Stimulated activated CD4-positive, alpha-beta T cell treated with anti-CD3 and anti-CD28 coated beads, TNF-alpha, amount 100 ng/mL, for 24 hours (primary cell): ENCODE measurements at regions not wholly inside any gene's neighbourhood (a gene's known extent, or its start where the extent isn't known, plus 50 kb on each side); places are given as distances from the start of the nearest gene placed in this dataset.
"Not testable (repeated sequence)": the region's sequence is repeated elsewhere in the genome, so short reads cannot be mapped to it uniquely, and the experiment has no call there.

Source experiments
- DNase-seq, 3 experiments: peaks; one replicate each; pipeline ENCODE4 v3.0.0-alpha.2; 2020; ENCODE audit warnings: low read depth in 3 of 3

- DNase-seq = no peak
Measured at GRCh38 chr18:11511434-11512095, 97.8 kb upstream of the SLC35G4 start.

- DNase-seq = no peak
Measured at GRCh38 chr18:11506856-11507255, 102.5 kb upstream of the SLC35G4 start.

- DNase-seq = no peak
Measured at GRCh38 chr18:11505993-11506392, 103.4 kb upstream of the SLC35G4 start.

GRCh38 chr18:11504962-11505361 is 104.4 kb upstream of the SLC35G4 start:
- no peak for DNase-seq

GRCh38 chr18:11502368-11502767 is 107.0 kb upstream of the SLC35G4 start:
- DNase-seq = no peak

- DNase-seq = no peak
Measured at GRCh38 chr18:11501352-11501751, 108.0 kb upstream of the SLC35G4 start.

GRCh38 chr18:11500153-11501122 is 109.0 kb upstream of the SLC35G4 start:
- DNase-seq = no peak

GRCh38 chr18:11498821-11499220 is 110.6 kb upstream of the SLC35G4 start:
- no peak for DNase-seq

- DNase-seq = no peak
Measured at GRCh38 chr18:11497585-11497984, 111.8 kb upstream of the SLC35G4 start.

- DNase-seq = no peak
Measured at GRCh38 chr18:11496526-11497172, 112.7 kb upstream of the SLC35G4 start.

GRCh38 chr18:11495441-11495840 is 114.0 kb upstream of the SLC35G4 start:
- DNase-seq = no peak

- DNase-seq = no peak
Measured at GRCh38 chr18:11494107-11494506, 115.3 kb upstream of the SLC35G4 start.

- no peak for DNase-seq
Measured at GRCh38 chr18:11489266-11489899, 120.0 kb upstream of the SLC35G4 start.

- DNase-seq = no peak
Measured at GRCh38 chr18:11488175-11488574, 121.2 kb upstream of the SLC35G4 start.

- no peak for DNase-seq
Measured at GRCh38 chr18:11487390-11487789, 122.0 kb upstream of the SLC35G4 start.

GRCh38 chr18:11482271-11482670 is 127.1 kb upstream of the SLC35G4 start:
- DNase-seq = no peak

- no peak for DNase-seq
Measured at GRCh38 chr18:11480692-11481091, 128.7 kb upstream of the SLC35G4 start.

GRCh38 chr18:11479031-11479430 is 130.4 kb upstream of the SLC35G4 start:
- DNase-seq = not testable (repeated sequence)

- no peak for DNase-seq
Measured at GRCh38 chr18:11470941-11471340, 138.5 kb upstream of the SLC35G4 start.

- DNase-seq = no peak
Measured at GRCh38 chr18:11468617-11469016, 140.8 kb upstream of the SLC35G4 start.

GRCh38 chr18:11468120-11468519 is 141.3 kb upstream of the SLC35G4 start:
- DNase-seq = no peak

- no peak for DNase-seq
Measured at GRCh38 chr18:11467611-11468010, 141.8 kb upstream of the SLC35G4 start.
